ENCODE measurements at regions not wholly inside any gene's neighbourhood (a gene's known extent, or its start where the extent isn't known, plus 50 kb on each side); places are given as distances from the start of the nearest gene placed in this dataset.

GRCh38 chr1:106072909-106073600 is 983.4 kb upstream of the PRMT6 start:
- no peak overlapping the region for H3K4me3 ChIP-seq (replicated peaks in 1 of 2; ENCODE audit: low read depth in 2 of 2, low read length in 2 of 2)
- no peak for TF ChIP-seq CTCF (IDR thresholded peaks at IDR 0.05; ENCODE audit: low read depth, low read length)
- DNase-seq (ENCODE audit: low read depth in 2 of 2): no peak

DNA sequence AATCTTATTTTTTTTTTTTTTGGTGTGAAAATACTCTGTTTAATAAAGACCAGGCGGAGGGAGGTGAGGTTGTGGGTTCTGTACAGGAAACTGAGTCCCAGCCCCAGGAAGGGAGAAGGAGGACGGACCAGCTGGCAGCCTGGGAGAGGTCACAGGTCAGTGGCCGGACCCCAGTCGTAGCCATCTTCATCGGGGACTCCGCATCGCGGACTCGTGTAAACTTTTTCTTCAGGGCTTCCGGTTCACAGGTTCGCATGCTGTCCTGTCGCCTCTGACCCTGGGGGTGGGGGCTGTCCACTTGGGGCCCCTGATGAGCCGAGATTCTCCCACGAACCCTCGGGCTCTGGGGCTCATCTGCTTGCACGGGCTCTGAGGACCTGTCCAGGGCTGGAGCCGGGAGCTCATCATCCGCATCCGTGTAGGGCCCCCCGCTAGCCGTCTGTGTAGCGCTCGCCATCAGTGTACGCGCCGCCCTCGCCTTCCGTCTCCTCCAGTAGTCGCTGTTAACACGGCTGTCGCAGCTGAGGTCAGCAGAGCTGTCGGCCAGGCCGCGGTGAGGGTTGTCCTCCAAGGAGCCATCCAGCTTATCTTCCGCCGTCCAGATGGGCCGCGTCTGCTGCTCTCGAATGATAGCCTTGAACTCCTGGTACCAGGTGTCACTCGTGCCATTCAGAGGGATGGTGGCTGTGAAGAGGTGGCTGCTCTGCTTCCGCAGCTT is 975.7 kb upstream of the PRMT6 start:
- no peak overlapping the region for H3K4me3 ChIP-seq (replicated peaks in 1 of 2; ENCODE audit: low read depth in 2 of 2, low read length in 2 of 2)
- no peak for DNase-seq (ENCODE audit: low read depth in 2 of 2)
- no peak for TF ChIP-seq CTCF (IDR thresholded peaks at IDR 0.05; ENCODE audit: low read depth, low read length)

GRCh38 chr1:106111044-106111443 is 945.4 kb upstream of the PRMT6 start:
- no peak for DNase-seq (ENCODE audit: low read depth in 2 of 2)
- no peak overlapping the region for H3K4me3 ChIP-seq (replicated peaks in 1 of 2; ENCODE audit: low read depth in 2 of 2, low read length in 2 of 2)
- TF ChIP-seq CTCF (IDR thresholded peaks at IDR 0.05; ENCODE audit: low read depth, low read length): no peak

- H3K4me3 ChIP-seq (replicated peaks in 1 of 2; ENCODE audit: low read depth in 2 of 2, low read length in 2 of 2): no peak overlapping the region
- no peak for DNase-seq (ENCODE audit: low read depth in 2 of 2)
- TF ChIP-seq CTCF (IDR thresholded peaks at IDR 0.05; ENCODE audit: low read depth, low read length): no peak
Measured at GRCh38 chr1:106113851-106114250, 942.6 kb upstream of the PRMT6 start.

DNA sequence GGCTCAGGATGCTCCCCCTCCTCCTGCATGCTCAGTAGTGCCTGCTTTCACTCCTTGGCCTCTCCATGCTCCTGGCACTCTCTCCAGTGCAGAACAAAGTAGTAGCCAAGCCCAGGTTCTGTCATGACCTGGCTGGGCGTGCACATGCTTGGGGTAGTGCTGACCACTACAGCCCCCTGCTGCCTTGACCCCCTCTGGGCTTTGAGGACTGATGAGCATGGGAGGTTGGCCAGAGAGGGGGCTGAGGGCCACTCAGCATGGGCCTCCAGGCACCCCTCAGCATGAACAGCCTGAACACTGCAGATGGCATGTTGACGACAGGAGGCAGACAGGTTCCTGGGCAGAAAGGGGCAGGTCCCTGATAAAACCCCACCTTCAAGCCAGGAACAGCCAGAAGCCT is 935.7 kb upstream of the PRMT6 start:
- no peak for DNase-seq (ENCODE audit: low read depth in 2 of 2)
- H3K4me3 ChIP-seq (replicated peaks in 1 of 2; ENCODE audit: low read depth in 2 of 2, low read length in 2 of 2): no peak overlapping the region
- TF ChIP-seq CTCF (IDR thresholded peaks at IDR 0.05; ENCODE audit: low read depth, low read length): no peak

DNA sequence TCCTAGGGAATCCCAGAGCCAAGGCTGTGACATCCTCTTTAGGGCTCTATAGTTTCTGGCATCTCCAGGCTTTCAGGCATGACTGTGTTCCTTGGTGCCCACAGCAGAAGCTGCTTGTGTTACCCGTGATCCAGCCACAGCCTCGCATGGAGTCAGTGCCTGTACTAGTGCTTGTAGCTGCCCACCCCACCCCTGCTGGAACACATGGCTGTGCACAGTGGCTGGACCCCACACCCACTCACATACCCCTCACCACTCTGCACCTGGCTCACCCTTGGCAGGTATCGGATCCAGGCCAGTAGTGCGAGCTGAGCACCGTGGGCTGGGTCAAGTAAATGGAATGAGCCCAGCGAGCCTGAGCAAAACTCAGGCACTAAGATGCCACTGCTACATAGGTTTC is 934.7 kb upstream of the PRMT6 start:
- H3K4me3 ChIP-seq (replicated peaks in 1 of 2; ENCODE audit: low read depth in 2 of 2, low read length in 2 of 2): no peak overlapping the region
- TF ChIP-seq CTCF (IDR thresholded peaks at IDR 0.05; ENCODE audit: low read depth, low read length): no peak
- no peak for DNase-seq (ENCODE audit: low read depth in 2 of 2)

All from cardiac fibroblast (primary cell).